GM19240 (cell line): ENCODE measurements at regions not wholly inside any gene's neighbourhood (a gene's known extent, or its start where the extent isn't known, plus 50 kb on each side); places are given as distances from the start of the nearest gene placed in this dataset.

Experiments used
- DNase-seq: peaks from one replicate; pipeline ENCODE4 v3.0.0; 2011; ENCODE audit warnings: low spot score; ENCODE audit not compliant: insufficient read length

GRCh38 chr9:26574898-26575440 is 317.6 kb downstream of the CAAP1 start:
- DNase-seq, result no peak

GRCh38 chr9:26574256-26574655 is 318.3 kb downstream of the CAAP1 start:
- DNase-seq, result no peak

GRCh38 chr9:26567976-26568375 is 324.6 kb downstream of the CAAP1 start:
- DNase-seq, result no peak

- no peak for DNase-seq
Measured at GRCh38 chr9:26566141-26566540, 326.5 kb downstream of the CAAP1 start.

GRCh38 chr9:26565118-26565517 is 327.5 kb downstream of the CAAP1 start:
- DNase-seq, result no peak

- no peak for DNase-seq
Measured at GRCh38 chr9:26562338-26562737, 330.3 kb downstream of the CAAP1 start.

GRCh38 chr9:26561928-26562327 is 330.7 kb downstream of the CAAP1 start:
- DNase-seq, result no peak

GRCh38 chr9:26559506-26559905 is 333.1 kb downstream of the CAAP1 start:
- no peak for DNase-seq

GRCh38 chr9:26551971-26552370 is 340.6 kb downstream of the CAAP1 start:
- no peak for DNase-seq

GRCh38 chr9:26551451-26551850 is 341.2 kb downstream of the CAAP1 start:
- no peak for DNase-seq

- no peak for DNase-seq
Measured at GRCh38 chr9:26548781-26549290, 343.8 kb downstream of the CAAP1 start.

- no peak for DNase-seq
Measured at GRCh38 chr9:26539867-26540493, 352.6 kb downstream of the CAAP1 start.

- no peak for DNase-seq
Measured at GRCh38 chr9:26537211-26537610, 355.4 kb downstream of the CAAP1 start.

GRCh38 chr9:26535151-26535550 is 357.5 kb downstream of the CAAP1 start:
- DNase-seq, result no peak

GRCh38 chr9:26530841-26531240 is 361.8 kb downstream of the CAAP1 start:
- no peak for DNase-seq

GRCh38 chr9:26527931-26528330 is 364.7 kb downstream of the CAAP1 start:
- no peak for DNase-seq

GRCh38 chr9:26524267-26524666 is 368.3 kb downstream of the CAAP1 start:
- no peak for DNase-seq

GRCh38 chr9:26523577-26523976 is 369.0 kb downstream of the CAAP1 start:
- no peak for DNase-seq

GRCh38 chr9:26520141-26520540 is 372.5 kb downstream of the CAAP1 start:
- no peak for DNase-seq

GRCh38 chr9:26516773-26517343 is 375.7 kb downstream of the CAAP1 start:
- DNase-seq, result no peak

GRCh38 chr9:26513730-26514129 is 378.9 kb downstream of the CAAP1 start:
- DNase-seq, result no peak

- DNase-seq, result no peak
Measured at GRCh38 chr9:26510137-26510536, 382.5 kb downstream of the CAAP1 start.

- DNase-seq, result no peak
Measured at GRCh38 chr9:26508897-26509296, 383.7 kb downstream of the CAAP1 start.
